ENCODE measurements at regions not wholly inside any gene's neighbourhood (a gene's known extent, or its start where the extent isn't known, plus 50 kb on each side); places are given as distances from the start of the nearest gene placed in this dataset.

DNA sequence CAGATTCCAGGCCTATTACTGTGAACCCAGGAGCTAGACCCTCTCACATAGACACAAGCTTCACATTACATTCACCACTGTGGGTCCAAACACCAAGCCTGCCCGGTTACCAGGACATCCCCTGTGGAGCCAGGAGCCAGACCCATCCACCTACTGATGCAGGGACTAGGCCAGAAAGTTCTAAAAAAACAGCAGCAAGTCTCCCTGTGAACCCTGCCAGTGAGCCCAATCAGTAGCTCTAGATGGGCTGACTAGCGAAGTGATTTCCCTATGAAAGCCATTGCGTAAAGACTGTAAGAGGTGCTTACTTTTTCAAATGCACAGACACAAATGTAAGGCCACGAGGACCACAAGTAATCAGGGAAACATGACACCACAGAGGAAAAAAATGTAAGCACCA is 352.3 kb downstream of the TMEM161B start:
- TF ChIP-seq, protein P1, sequence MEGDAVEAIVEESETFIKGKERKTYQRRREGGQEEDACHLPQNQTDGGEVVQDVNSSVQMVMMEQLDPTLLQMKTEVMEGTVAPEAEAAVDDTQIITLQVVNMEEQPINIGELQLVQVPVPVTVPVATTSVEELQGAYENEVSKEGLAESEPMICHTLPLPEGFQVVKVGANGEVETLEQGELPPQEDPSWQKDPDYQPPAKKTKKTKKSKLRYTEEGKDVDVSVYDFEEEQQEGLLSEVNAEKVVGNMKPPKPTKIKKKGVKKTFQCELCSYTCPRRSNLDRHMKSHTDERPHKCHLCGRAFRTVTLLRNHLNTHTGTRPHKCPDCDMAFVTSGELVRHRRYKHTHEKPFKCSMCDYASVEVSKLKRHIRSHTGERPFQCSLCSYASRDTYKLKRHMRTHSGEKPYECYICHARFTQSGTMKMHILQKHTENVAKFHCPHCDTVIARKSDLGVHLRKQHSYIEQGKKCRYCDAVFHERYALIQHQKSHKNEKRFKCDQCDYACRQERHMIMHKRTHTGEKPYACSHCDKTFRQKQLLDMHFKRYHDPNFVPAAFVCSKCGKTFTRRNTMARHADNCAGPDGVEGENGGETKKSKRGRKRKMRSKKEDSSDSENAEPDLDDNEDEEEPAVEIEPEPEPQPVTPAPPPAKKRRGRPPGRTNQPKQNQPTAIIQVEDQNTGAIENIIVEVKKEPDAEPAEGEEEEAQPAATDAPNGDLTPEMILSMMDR (IDR thresholded peaks at IDR 0.05; ENCODE audit: low read depth, low read length, missing control alignments), result no peak
- no peak overlapping the region for H3K4me3 ChIP-seq (replicated peaks; ENCODE audit: low read depth, low read length)
- DNase-seq (ENCODE audit: extremely low read depth, low read depth), result no peak

GRCh38 chr5:87912419-87912818 is 356.2 kb downstream of the TMEM161B start:
- no peak overlapping the region for H3K4me3 ChIP-seq (replicated peaks; ENCODE audit: low read depth, low read length)
- DNase-seq (ENCODE audit: extremely low read depth, low read depth), result no peak
- TF ChIP-seq, protein P1 (IDR thresholded peaks at IDR 0.05; ENCODE audit: low read depth, low read length, missing control alignments), result no peak

DNA sequence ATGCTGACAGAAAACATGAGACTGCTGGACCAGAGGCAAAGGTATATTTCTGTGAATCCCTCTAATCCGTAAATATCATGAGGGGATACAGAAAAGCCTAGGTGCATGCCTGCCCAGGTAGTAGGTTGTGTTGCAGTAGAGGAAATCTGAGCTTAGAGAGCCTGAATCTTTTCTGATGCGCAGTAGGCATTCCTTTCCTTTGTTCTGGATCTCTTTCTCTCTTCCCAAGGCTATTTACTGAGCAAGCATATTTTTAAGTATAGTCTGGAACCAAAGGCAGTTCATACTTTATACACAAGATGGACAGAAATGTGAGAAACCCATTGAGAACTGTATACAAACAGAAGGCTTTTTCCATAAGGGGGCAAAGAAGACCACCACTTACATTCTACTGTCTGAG is 359.3 kb downstream of the TMEM161B start:
- DNase-seq (ENCODE audit: extremely low read depth, low read depth), result no peak
- no peak overlapping the region for H3K4me3 ChIP-seq (replicated peaks; ENCODE audit: low read depth, low read length)
- TF ChIP-seq, protein P1 (IDR thresholded peaks at IDR 0.05; ENCODE audit: low read depth, low read length, missing control alignments), result no peak

GRCh38 chr5:87906962-87907361 is 361.7 kb downstream of the TMEM161B start:
- TF ChIP-seq, protein P1 (IDR thresholded peaks at IDR 0.05; ENCODE audit: low read depth, low read length, missing control alignments), result no peak
- H3K4me3 ChIP-seq (replicated peaks; ENCODE audit: low read depth, low read length), result no peak overlapping the region
- no peak for DNase-seq (ENCODE audit: extremely low read depth, low read depth)

GRCh38 chr5:87900419-87900818 is 368.2 kb downstream of the TMEM161B start:
- TF ChIP-seq, protein P1 (IDR thresholded peaks at IDR 0.05; ENCODE audit: low read depth, low read length, missing control alignments), result no peak
- H3K4me3 ChIP-seq (replicated peaks; ENCODE audit: low read depth, low read length), result no peak overlapping the region
- no peak for DNase-seq (ENCODE audit: extremely low read depth, low read depth)

DNA sequence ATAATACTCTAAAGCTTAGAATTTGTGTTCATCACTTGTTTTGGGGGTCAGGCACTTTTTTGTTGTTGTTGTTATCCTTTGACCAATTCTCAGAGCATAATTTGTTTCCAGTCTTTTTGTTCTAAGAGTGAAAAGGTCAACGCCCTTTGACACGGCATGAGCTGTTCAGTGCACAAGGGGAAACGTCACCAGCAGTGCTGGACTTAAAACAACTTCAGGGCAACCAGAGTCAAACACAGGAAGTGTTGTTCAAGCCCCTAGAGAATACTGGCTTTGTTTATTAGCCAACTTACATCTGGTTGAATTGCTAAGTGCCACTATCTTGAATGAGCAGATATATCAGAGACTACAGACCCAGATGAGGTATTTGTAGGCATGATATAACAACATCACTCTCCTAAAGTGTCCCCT is 368.9 kb downstream of the TMEM161B start:
- TF ChIP-seq, protein P1 (IDR thresholded peaks at IDR 0.05; ENCODE audit: low read depth, low read length, missing control alignments), result no peak
- DNase-seq (ENCODE audit: extremely low read depth, low read depth), result no peak
- H3K4me3 ChIP-seq (replicated peaks; ENCODE audit: low read depth, low read length), result no peak overlapping the region

- TF ChIP-seq, protein P1 (IDR thresholded peaks at IDR 0.05; ENCODE audit: low read depth, low read length, missing control alignments), result no peak
- DNase-seq (ENCODE audit: extremely low read depth, low read depth), result no peak
- no peak overlapping the region for H3K4me3 ChIP-seq (replicated peaks; ENCODE audit: low read depth, low read length)
Observed at GRCh38 chr5:87899208-87899661, 369.4 kb downstream of the TMEM161B start.

Measured in HFF-Myc (cell line).